Hepatocyte (in vitro differentiated cells): ENCODE measurements at regions not wholly inside any gene's neighbourhood (a gene's known extent, or its start where the extent isn't known, plus 50 kb on each side); places are given as distances from the start of the nearest gene placed in this dataset.

Experiments
- EZH2 ChIP-seq: fragments of 200-600 bp; sonication (generic); IDR thresholded peaks from 2 replicates; pipeline ENCODE4 v1.6.1; 2016; ENCODE audit warnings: antibody characterized with exemption, mild to moderate bottlenecking, borderline replicate concordance
- EZH2phosphoT487 ChIP-seq: fragments of 200-600 bp; sonication (generic); IDR thresholded peaks from one replicate; pipeline ENCODE4 v1.6.1; 2018; ENCODE audit warnings: antibody characterized with exemption, mild to moderate bottlenecking, low read depth, moderate library complexity; ENCODE audit not compliant: unreplicated experiment, severe bottlenecking

GRCh38 chr5:99258819-99259218 lies 330.0 kb upstream of the CHD1 start:
- TF ChIP-seq EZH2 (no peak), EZH2phosphoT487 (no peak)
